ENCODE measurements at regions not wholly inside any gene's neighbourhood (a gene's known extent, or its start where the extent isn't known, plus 50 kb on each side); places are given as distances from the start of the nearest gene placed in this dataset.

- Histone ChIP-seq H3K36me3 (no peaks in the 10 kb centered on the region), H3K4me3 (ENCODE audit: low read depth, low read length) (no peak overlapping the region), H3K4me1 (no peaks in the 10 kb centered on the region), H3K27me3 (no peaks in the 10 kb centered on the region), H3K9me3 (no peaks in the 10 kb centered on the region)
- no peak for DNase-seq
- TF ChIP-seq, protein P1, sequence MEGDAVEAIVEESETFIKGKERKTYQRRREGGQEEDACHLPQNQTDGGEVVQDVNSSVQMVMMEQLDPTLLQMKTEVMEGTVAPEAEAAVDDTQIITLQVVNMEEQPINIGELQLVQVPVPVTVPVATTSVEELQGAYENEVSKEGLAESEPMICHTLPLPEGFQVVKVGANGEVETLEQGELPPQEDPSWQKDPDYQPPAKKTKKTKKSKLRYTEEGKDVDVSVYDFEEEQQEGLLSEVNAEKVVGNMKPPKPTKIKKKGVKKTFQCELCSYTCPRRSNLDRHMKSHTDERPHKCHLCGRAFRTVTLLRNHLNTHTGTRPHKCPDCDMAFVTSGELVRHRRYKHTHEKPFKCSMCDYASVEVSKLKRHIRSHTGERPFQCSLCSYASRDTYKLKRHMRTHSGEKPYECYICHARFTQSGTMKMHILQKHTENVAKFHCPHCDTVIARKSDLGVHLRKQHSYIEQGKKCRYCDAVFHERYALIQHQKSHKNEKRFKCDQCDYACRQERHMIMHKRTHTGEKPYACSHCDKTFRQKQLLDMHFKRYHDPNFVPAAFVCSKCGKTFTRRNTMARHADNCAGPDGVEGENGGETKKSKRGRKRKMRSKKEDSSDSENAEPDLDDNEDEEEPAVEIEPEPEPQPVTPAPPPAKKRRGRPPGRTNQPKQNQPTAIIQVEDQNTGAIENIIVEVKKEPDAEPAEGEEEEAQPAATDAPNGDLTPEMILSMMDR (IDR thresholded peaks at IDR 0.05; ENCODE audit: low read depth, low read length): no peak
Observed at GRCh38 chr4:67256388-67257043, 288.8 kb downstream of the CENPC start.

GRCh38 chr4:67250131-67250896 is 295.0 kb downstream of the CENPC start:
- TF ChIP-seq, protein P1 (IDR thresholded peaks at IDR 0.05; ENCODE audit: low read depth, low read length): no peak
- Histone ChIP-seq H3K36me3 (no peaks in the 10 kb centered on the region), H3K4me3 (ENCODE audit: low read depth, low read length) (no peak overlapping the region), H3K27me3 (no peaks in the 10 kb centered on the region), H3K4me1 (no peaks in the 10 kb centered on the region), H3K9me3 (no peaks in the 10 kb centered on the region)
- DNase-seq: no peak

DNA sequence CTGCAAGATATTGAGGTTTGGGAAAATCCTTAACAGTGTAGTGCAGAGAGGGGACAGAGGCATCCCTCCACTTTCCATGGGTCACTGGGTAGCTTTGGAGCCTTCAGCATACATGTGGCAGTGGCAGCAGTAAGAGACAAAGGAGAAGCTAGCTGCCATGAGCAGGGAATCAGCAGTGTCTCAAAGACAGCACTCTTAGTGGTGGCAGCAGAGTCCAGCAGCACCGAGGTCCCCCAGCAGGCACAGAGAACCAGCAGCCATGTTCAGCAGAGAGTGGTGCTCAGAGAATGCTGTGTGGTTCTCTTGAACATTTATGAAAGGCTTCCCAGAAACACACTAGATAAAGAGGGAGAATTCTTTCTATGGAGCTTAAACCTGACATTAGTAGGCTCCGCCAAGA is 308.5 kb downstream of the CENPC start:
- Histone ChIP-seq H3K27me3 (no peaks in the 10 kb centered on the region), H3K36me3 (no peaks in the 10 kb centered on the region), H3K4me3 (ENCODE audit: low read depth, low read length) (no peak overlapping the region), H3K4me1 (no peaks in the 10 kb centered on the region), H3K9me3 (no peaks in the 10 kb centered on the region)
- TF ChIP-seq, protein P1 (IDR thresholded peaks at IDR 0.05; ENCODE audit: low read depth, low read length): no peak
- DNase-seq: no peak

DNA sequence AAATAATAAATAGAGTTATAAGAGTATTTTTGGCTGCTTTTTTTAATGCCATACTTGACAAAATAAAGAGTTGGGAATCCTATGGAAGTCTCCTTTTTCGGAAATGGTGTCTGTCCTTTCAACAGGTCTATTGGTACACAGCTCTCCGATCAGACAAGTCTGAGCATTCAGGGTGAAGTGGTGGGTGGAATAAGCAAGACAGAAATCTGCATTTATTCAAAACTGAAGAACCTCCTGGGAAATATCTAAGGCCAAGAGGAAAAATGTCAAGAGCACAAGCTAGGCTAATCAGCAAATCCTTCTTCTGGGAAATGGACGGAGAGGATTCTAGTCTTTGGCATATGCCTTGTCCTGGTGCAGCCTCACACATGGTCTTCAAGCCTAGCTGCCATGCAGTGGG is 309.0 kb downstream of the CENPC start:
- no peak for DNase-seq
- Histone ChIP-seq H3K27me3 (no peaks in the 10 kb centered on the region), H3K4me3 (ENCODE audit: low read depth, low read length) (no peak overlapping the region), H3K9me3 (no peaks in the 10 kb centered on the region), H3K36me3 (no peaks in the 10 kb centered on the region), H3K4me1 (no peaks in the 10 kb centered on the region)
- TF ChIP-seq, protein P1 (IDR thresholded peaks at IDR 0.05; ENCODE audit: low read depth, low read length): no peak

DNA sequence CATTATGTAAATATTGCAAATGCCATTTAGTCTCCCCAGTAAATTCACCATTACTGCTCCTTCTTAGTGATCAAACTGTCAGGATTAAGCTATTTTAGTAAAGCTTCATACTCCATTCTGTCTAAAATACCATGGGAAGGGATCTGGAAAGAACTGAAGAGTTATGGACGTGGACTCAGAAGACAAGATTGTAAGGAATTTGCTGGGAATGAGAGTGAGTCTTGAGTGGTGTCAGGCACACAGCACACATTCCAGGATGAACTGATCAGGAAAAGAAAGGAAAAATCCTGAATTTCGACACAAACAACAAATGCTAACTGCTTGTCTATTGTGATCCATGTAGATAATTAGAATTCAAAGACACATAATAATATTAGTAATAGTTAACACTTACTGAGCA is 311.0 kb downstream of the CENPC start:
- Histone ChIP-seq H3K36me3 (no peaks in the 10 kb centered on the region), H3K9me3 (no peaks in the 10 kb centered on the region), H3K27me3 (no peaks in the 10 kb centered on the region), H3K4me1 (no peaks in the 10 kb centered on the region), H3K4me3 (ENCODE audit: low read depth, low read length) (no peak overlapping the region)
- no peak for DNase-seq
- TF ChIP-seq, protein P1 (IDR thresholded peaks at IDR 0.05; ENCODE audit: low read depth, low read length): no peak

DNA sequence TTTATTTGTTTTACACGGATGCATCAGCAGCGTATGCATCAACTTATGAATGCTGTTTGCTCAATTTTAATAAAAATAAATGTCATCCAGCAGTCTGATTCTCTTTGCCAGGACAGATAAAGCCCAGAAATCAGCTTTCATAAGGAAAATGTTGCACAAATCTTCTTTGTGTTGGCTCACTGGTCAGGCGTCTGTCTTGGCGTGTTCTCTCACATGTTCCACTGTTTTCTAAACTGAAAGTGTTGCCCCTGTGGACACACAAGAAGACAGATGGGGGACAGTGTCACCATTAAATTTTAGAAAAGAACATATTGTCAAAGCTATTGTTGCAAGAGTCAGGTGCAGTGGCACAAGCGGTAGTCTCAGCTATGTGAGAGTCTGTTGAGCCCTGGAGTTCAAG is 316.2 kb downstream of the CENPC start:
- no peaks in the 10 kb centered on the region for H3K9me3 ChIP-seq
- H3K4me1 ChIP-seq: no peaks in the 10 kb centered on the region
- H3K4me3 ChIP-seq (ENCODE audit: low read depth, low read length): no peak overlapping the region
- DNase-seq: no peak
- no peaks in the 10 kb centered on the region for H3K36me3 ChIP-seq
- TF ChIP-seq, protein P1 (IDR thresholded peaks at IDR 0.05; ENCODE audit: low read depth, low read length): no peak
- no peaks in the 10 kb centered on the region for H3K27me3 ChIP-seq

Measured in BE2C (cell line).